ENCODE measurements at regions not wholly inside any gene's neighbourhood (a gene's known extent, or its start where the extent isn't known, plus 50 kb on each side); places are given as distances from the start of the nearest gene placed in this dataset.

DNA sequence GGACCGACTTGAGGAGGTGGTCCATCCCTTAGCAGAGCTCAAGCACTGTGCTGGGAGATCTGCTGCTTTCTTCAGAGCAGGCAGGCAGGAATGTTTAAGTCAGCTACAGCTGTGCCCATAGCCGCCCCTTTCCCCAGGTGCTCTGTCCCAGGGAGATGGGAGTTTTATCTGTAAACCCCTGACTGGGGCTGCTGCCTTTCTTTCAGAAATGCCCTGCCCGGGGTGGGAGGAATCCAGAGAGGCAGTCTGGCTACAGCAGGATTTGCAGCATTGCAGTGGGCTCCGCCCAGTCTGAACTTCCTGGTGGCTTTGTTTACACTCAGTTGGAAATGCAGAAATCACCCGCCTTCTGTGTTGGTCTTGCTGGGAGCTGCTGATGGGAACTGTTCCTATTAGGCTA, 51.2 kb upstream of the SEMA3A start (continued):
- TF ChIP-seq, protein P1, sequence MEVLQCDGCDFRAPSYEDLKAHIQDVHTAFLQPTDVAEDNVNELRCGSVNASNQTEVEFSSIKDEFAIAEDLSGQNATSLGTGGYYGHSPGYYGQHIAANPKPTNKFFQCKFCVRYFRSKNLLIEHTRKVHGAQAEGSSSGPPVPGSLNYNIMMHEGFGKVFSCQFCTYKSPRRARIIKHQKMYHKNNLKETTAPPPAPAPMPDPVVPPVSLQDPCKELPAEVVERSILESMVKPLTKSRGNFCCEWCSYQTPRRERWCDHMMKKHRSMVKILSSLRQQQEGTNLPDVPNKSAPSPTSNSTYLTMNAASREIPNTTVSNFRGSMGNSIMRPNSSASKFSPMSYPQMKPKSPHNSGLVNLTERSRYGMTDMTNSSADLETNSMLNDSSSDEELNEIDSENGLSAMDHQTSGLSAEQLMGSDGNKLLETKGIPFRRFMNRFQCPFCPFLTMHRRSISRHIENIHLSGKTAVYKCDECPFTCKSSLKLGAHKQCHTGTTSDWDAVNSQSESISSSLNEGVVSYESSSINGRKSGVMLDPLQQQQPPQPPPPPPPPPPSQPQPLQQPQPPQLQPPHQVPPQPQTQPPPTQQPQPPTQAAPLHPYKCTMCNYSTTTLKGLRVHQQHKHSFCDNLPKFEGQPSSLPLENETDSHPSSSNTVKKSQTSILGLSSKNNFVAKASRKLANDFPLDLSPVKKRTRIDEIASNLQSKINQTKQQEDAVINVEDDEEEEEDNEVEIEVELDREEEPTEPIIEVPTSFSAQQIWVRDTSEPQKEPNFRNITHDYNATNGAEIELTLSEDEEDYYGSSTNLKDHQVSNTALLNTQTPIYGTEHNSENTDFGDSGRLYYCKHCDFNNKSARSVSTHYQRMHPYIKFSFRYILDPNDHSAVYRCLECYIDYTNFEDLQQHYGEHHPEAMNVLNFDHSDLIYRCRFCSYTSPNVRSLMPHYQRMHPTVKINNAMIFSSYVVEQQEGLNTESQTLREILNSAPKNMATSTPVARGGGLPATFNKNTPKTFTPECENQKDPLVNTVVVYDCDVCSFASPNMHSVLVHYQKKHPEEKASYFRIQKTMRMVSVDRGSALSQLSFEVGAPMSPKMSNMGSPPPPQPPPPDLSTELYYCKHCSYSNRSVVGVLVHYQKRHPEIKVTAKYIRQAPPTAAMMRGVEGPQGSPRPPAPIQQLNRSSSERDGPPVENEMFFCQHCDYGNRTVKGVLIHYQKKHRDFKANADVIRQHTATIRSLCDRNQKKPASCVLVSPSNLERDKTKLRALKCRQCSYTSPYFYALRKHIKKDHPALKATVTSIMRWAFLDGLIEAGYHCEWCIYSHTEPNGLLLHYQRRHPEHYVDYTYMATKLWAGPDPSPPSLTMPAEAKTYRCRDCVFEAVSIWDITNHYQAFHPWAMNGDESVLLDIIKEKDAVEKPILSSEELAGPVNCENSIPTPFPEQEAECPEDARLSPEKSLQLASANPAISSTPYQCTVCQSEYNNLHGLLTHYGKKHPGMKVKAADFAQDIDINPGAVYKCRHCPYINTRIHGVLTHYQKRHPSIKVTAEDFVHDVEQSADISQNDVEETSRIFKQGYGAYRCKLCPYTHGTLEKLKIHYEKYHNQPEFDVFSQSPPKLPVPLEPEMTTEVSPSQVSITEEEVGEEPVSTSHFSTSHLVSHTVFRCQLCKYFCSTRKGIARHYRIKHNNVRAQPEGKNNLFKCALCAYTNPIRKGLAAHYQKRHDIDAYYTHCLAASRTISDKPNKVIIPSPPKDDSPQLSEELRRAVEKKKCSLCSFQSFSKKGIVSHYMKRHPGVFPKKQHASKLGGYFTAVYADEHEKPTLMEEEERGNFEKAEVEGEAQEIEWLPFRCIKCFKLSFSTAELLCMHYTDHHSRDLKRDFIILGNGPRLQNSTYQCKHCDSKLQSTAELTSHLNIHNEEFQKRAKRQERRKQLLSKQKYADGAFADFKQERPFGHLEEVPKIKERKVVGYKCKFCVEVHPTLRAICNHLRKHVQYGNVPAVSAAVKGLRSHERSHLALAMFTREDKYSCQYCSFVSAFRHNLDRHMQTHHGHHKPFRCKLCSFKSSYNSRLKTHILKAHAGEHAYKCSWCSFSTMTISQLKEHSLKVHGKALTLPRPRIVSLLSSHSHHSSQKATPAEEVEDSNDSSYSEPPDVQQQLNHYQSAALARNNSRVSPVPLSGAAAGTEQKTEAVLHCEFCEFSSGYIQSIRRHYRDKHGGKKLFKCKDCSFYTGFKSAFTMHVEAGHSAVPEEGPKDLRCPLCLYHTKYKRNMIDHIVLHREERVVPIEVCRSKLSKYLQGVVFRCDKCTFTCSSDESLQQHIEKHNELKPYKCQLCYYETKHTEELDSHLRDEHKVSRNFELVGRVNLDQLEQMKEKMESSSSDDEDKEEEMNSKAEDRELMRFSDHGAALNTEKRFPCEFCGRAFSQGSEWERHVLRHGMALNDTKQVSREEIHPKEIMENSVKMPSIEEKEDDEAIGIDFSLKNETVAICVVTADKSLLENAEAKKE (CRISPR knock-in tag; IDR thresholded peaks at IDR 0.05), result no peak
- TF ChIP-seq, protein P2, sequence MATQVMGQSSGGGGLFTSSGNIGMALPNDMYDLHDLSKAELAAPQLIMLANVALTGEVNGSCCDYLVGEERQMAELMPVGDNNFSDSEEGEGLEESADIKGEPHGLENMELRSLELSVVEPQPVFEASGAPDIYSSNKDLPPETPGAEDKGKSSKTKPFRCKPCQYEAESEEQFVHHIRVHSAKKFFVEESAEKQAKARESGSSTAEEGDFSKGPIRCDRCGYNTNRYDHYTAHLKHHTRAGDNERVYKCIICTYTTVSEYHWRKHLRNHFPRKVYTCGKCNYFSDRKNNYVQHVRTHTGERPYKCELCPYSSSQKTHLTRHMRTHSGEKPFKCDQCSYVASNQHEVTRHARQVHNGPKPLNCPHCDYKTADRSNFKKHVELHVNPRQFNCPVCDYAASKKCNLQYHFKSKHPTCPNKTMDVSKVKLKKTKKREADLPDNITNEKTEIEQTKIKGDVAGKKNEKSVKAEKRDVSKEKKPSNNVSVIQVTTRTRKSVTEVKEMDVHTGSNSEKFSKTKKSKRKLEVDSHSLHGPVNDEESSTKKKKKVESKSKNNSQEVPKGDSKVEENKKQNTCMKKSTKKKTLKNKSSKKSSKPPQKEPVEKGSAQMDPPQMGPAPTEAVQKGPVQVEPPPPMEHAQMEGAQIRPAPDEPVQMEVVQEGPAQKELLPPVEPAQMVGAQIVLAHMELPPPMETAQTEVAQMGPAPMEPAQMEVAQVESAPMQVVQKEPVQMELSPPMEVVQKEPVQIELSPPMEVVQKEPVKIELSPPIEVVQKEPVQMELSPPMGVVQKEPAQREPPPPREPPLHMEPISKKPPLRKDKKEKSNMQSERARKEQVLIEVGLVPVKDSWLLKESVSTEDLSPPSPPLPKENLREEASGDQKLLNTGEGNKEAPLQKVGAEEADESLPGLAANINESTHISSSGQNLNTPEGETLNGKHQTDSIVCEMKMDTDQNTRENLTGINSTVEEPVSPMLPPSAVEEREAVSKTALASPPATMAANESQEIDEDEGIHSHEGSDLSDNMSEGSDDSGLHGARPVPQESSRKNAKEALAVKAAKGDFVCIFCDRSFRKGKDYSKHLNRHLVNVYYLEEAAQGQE (IDR thresholded peaks at IDR 0.05; ENCODE audit: unreplicated experiment), result no peak
- TF ChIP-seq, protein P3, sequence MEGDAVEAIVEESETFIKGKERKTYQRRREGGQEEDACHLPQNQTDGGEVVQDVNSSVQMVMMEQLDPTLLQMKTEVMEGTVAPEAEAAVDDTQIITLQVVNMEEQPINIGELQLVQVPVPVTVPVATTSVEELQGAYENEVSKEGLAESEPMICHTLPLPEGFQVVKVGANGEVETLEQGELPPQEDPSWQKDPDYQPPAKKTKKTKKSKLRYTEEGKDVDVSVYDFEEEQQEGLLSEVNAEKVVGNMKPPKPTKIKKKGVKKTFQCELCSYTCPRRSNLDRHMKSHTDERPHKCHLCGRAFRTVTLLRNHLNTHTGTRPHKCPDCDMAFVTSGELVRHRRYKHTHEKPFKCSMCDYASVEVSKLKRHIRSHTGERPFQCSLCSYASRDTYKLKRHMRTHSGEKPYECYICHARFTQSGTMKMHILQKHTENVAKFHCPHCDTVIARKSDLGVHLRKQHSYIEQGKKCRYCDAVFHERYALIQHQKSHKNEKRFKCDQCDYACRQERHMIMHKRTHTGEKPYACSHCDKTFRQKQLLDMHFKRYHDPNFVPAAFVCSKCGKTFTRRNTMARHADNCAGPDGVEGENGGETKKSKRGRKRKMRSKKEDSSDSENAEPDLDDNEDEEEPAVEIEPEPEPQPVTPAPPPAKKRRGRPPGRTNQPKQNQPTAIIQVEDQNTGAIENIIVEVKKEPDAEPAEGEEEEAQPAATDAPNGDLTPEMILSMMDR (conservative IDR thresholded peaks at IDR 0.05; ENCODE audit: low read depth in 2 of 2), result no peak
- TF ChIP-seq NANOG (IDR thresholded peaks at IDR 0.05; ENCODE audit: borderline replicate concordance), result no peak
- TF ChIP-seq STAT1 (IDR thresholded peaks at IDR 0.05; ENCODE audit: unreplicated experiment), result no peak

Measured in GM23338 (cell line).